GM23338 (cell line): ENCODE measurements at regions not wholly inside any gene's neighbourhood (a gene's known extent, or its start where the extent isn't known, plus 50 kb on each side); places are given as distances from the start of the nearest gene placed in this dataset.

Experiments used
- ATAC-seq: fragments of 200-7000 bp; cut with Tn5 transposase; 3 replicates; pipeline ENCODE4 v1.9.1; 2020
- DNase-seq: peaks from one replicate; pipeline ENCODE4 v3.0.0-alpha.2; 2015; ENCODE audit warnings: low spot score
- H2AFZ ChIP-seq: fragments of 200-600 bp; sonication (generic); 2 replicates; pipeline ENCODE4 v1.8.0; 2016; ENCODE audit warnings: antibody characterized with exemption, mild to moderate bottlenecking, moderate library complexity
- H3F3A ChIP-seq: fragments of 200-600 bp; sonication (generic); replicated peaks from 2 replicates; pipeline ENCODE4 v1.8.0; 2017; ENCODE audit warnings: antibody characterized with exemption, mixed run types, low read depth
- H3K27ac ChIP-seq: fragments of 200-600 bp; sonication (generic); 2 replicates; pipeline ENCODE4 v1.6.1; 2016; ENCODE audit warnings: low read depth
- H3K27me3 ChIP-seq: fragments of 200-600 bp; sonication (generic); 2 replicates; pipeline ENCODE4 v1.8.0; 2016; ENCODE audit warnings: mild to moderate bottlenecking, mixed run types, moderate library complexity; ENCODE audit not compliant: insufficient read depth
- H3K36me3 ChIP-seq: fragments of 200-600 bp; sonication (generic); 2 replicates; pipeline ENCODE4 v1.8.0; 2016; ENCODE audit warnings: mild to moderate bottlenecking; ENCODE audit not compliant: insufficient read depth
- H3K4me1 ChIP-seq: fragments of 200-600 bp; sonication (generic); 2 replicates; pipeline ENCODE4 v1.8.0; 2016; ENCODE audit warnings: mild to moderate bottlenecking, moderate library complexity; ENCODE audit not compliant: insufficient read depth
- H3K4me2 ChIP-seq: fragments of 200-600 bp; sonication (generic); 2 replicates; pipeline ENCODE4 v1.7.1; 2017; ENCODE audit warnings: mixed run types
- H3K4me3 ChIP-seq: fragments of 200-600 bp; sonication (generic); 2 replicates; pipeline ENCODE4 v1.6.1; 2016; ENCODE audit warnings: mixed run types
- H3K79me2 ChIP-seq: fragments of 200-600 bp; sonication (generic); replicated peaks from 2 replicates; pipeline ENCODE4 v1.8.0; 2017; ENCODE audit warnings: mild to moderate bottlenecking; ENCODE audit not compliant: insufficient read depth
- H3K9me2 ChIP-seq: fragments of 200-600 bp; sonication (generic); 2 replicates; pipeline ENCODE4 v1.8.0; 2017; ENCODE audit not compliant: insufficient read depth
- H4K20me1 ChIP-seq: fragments of 200-600 bp; sonication (generic); replicated peaks from 2 replicates; pipeline ENCODE4 v1.8.0; 2017; ENCODE audit warnings: mild to moderate bottlenecking; ENCODE audit not compliant: insufficient read depth
- H3K27ac Mint-ChIP-seq: 2 replicates; pipeline ENCODE4 v1.8.0; 2020; ENCODE audit warnings: inconsistent platforms, mild to moderate bottlenecking, moderate library complexity, mixed read lengths
- H3K27me3 Mint-ChIP-seq: 3 replicates; pipeline ENCODE4 v1.8.0; 2022; ENCODE audit warnings: low read depth, mild to moderate bottlenecking, moderate library complexity, mixed read lengths, inconsistent platforms; ENCODE audit not compliant: insufficient read depth, poor library complexity
- H3K36me3 Mint-ChIP-seq: 3 replicates; pipeline ENCODE4 v1.8.0; 2021; ENCODE audit warnings: low read depth, mild to moderate bottlenecking, inconsistent platforms, moderate library complexity, mixed read lengths
- H3K4me1 Mint-ChIP-seq: 3 replicates; pipeline ENCODE4 v1.8.0; 2020; ENCODE audit warnings: mild to moderate bottlenecking, inconsistent platforms, mixed read lengths
- H3K4me3 Mint-ChIP-seq: 3 replicates; pipeline ENCODE4 v1.8.0; 2021; ENCODE audit warnings: moderate library complexity, mild to moderate bottlenecking, inconsistent platforms, mixed read lengths
- H3K9me3 Mint-ChIP-seq: 3 replicates; pipeline ENCODE4 v1.8.0; 2020; ENCODE audit warnings: moderate library complexity, mild to moderate bottlenecking, inconsistent platforms, mixed read lengths
- CREB1 ChIP-seq: fragments of 250-450 bp; sonication (Bioruptor Pico); IDR thresholded peaks from 2 replicates; pipeline ENCODE4 v1.5.0; 2020; ENCODE audit warnings: low read depth, mild to moderate bottlenecking, moderate library complexity
- CTCF ChIP-seq, 2 experiments: fragments of 200-600 bp in 1 of 2; sonication (generic) in 1 of 2; conservative IDR thresholded peaks; 2 replicates each; pipeline versions ENCODE4 v1.5.1 to v1.6.1; 2016 to 2017; ENCODE audit warnings: antibody characterized with exemption in 2 of 2, low read depth in 2 of 2, mild to moderate bottlenecking in 2 of 2, moderate library complexity in 1 of 2
- ETS1 ChIP-seq: IDR thresholded peaks from 2 replicates; pipeline ENCODE4 v1.6.1; 2016; ENCODE audit warnings: antibody characterized with exemption
- EZH2phosphoT487 ChIP-seq: fragments of 200-600 bp; sonication (generic); IDR thresholded peaks from one replicate; pipeline ENCODE4 v1.8.1; 2018; ENCODE audit warnings: antibody characterized with exemption; ENCODE audit not compliant: unreplicated experiment
- JUNB ChIP-seq: IDR thresholded peaks from one replicate; pipeline ENCODE4 v1.6.1; 2016; ENCODE audit warnings: antibody characterized with exemption; ENCODE audit not compliant: unreplicated experiment
- NANOG ChIP-seq: IDR thresholded peaks from 2 replicates; pipeline ENCODE4 v1.6.1; 2016; ENCODE audit warnings: antibody characterized with exemption, borderline replicate concordance
- POLR2AphosphoS5 ChIP-seq: IDR thresholded peaks from 2 replicates; pipeline ENCODE4 v1.6.1; 2016; ENCODE audit warnings: antibody characterized with exemption, low read depth
- REST ChIP-seq: IDR thresholded peaks from one replicate; pipeline ENCODE4 v1.6.1; 2018; ENCODE audit warnings: antibody characterized with exemption; ENCODE audit not compliant: unreplicated experiment
- STAT1 ChIP-seq: IDR thresholded peaks from one replicate; pipeline ENCODE4 v1.6.1; 2016; ENCODE audit warnings: antibody characterized with exemption; ENCODE audit not compliant: unreplicated experiment
- ZNF114 ChIP-seq: fragments of 250-450 bp; sonication (Bioruptor Pico); IDR thresholded peaks from 2 replicates; pipeline ENCODE4 v1.5.0; 2020; ENCODE audit warnings: mild to moderate bottlenecking, moderate library complexity
- ZNF331 ChIP-seq: fragments of 250-450 bp; sonication (Bioruptor Pico); IDR thresholded peaks from 2 replicates; pipeline ENCODE4 v1.5.0; 2020; ENCODE audit warnings: low read depth, mild to moderate bottlenecking, moderate library complexity
- ZNF462 ChIP-seq: fragments of 250-450 bp; sonication (Bioruptor Pico); IDR thresholded peaks from 2 replicates; pipeline ENCODE4 v1.5.0; 2020; ENCODE audit warnings: mild to moderate bottlenecking, moderate library complexity

- no peak for DNase-seq
- H3K4me3 Mint-ChIP-seq, result no peak overlapping the region
- Histone ChIP-seq H3K4me2 (no peak overlapping the region), H2AFZ (no peak overlapping the region), H3F3A (0 out of 2 replicates have a peak, but pooled peaks cover 3% of the 10 kb centered on the region), H4K20me1 (no peaks in the 10 kb centered on the region), H3K27me3 (no peaks in the 10 kb centered on the region), H3K4me1 (peaks cover 12% of the 10 kb centered on the region), H3K4me3 (no peak overlapping the region), H3K9me2 (0 out of 2 replicates have a peak, but pooled peaks cover 3% of the 10 kb centered on the region), H3K36me3 (no peaks in the 10 kb centered on the region; the same call in 1 of the 2 replicates), H3K27ac (no peak overlapping the region), H3K79me2 (no peaks in the 10 kb centered on the region)
- H3K36me3 Mint-ChIP-seq, result peaks cover 16% of the 10 kb centered on the region; the same call in 2 of the 3 replicates
- H3K9me3 Mint-ChIP-seq, result peaks cover 24% of the 10 kb centered on the region
- ATAC-seq, result no peak
- peaks cover 8% of the 10 kb centered on the region for H3K4me1 Mint-ChIP-seq
- TF ChIP-seq REST, result no peak
- no peak for TF ChIP-seq CTCF (conservative IDR thresholded peaks at IDR 0.05; ENCODE audit: low read depth in 2 of 2)
- no peak for TF ChIP-seq CREB1 (CRISPR knock-in tag)
- TF ChIP-seq ZNF331, result no peak
- no peak for TF ChIP-seq ZNF114 (CRISPR knock-in tag)
- no peak for TF ChIP-seq NANOG
- TF ChIP-seq ETS1, result no peak
- no peak for TF ChIP-seq POLR2AphosphoS5
- TF ChIP-seq JUNB, result no peak
- TF ChIP-seq EZH2phosphoT487, result no peak
- no peak for TF ChIP-seq STAT1
- no peak for TF ChIP-seq ZNF462 (CRISPR knock-in tag)
- H3K27ac Mint-ChIP-seq, result no peak overlapping the region
- peaks cover 6% of the 10 kb centered on the region for H3K27me3 Mint-ChIP-seq
These were observed 119.9 kb downstream of the ASMT start for GRCh38 chrX:1734806-1735205.
